Ishikawa (cell line): ENCODE measurements at regions not wholly inside any gene's neighbourhood (a gene's known extent, or its start where the extent isn't known, plus 50 kb on each side); places are given as distances from the start of the nearest gene placed in this dataset.

Experiments
- CEBPB ChIP-seq: IDR thresholded peaks from 2 replicates; pipeline ENCODE4 v1.6.1; 2012
- EGR1 ChIP-seq: IDR thresholded peaks from 2 replicates; pipeline ENCODE4 v1.6.1; 2012
- EP300 ChIP-seq: IDR thresholded peaks from 2 replicates; pipeline ENCODE4 v1.6.1; 2012; ENCODE audit warnings: borderline replicate concordance
- TAF1 ChIP-seq: IDR thresholded peaks from 2 replicates; pipeline ENCODE4 v1.6.1; 2012; ENCODE audit warnings: low read depth, mild to moderate bottlenecking
- YY1 ChIP-seq: IDR thresholded peaks from 2 replicates; pipeline ENCODE4 v1.6.1; 2012; ENCODE audit warnings: low read depth
- TF ChIP-seq, protein P1 (sequence below): IDR thresholded peaks from 2 replicates; pipeline ENCODE4 v1.6.1; 2012; ENCODE audit warnings: low read depth, mild to moderate bottlenecking

DNA sequence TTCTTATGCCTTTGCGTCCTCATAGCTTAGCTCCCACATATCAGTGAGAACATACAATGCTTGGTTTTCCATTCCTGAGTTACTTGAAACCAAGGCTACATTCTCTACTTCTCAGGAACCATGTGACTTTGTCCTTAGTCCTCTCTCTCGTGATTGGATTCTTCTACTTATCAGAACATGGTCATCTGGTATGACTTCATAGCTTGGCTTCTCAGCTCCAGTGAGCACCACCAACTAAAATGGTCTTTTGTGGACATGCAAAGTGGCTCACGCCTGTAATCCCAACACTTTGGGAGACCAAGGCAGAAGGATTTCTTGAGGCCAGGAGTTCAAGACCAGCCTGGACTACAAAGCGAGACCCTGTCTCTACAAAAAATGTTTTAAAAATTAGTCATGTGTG lies 81.2 kb upstream of the NIPBL start:
- TF ChIP-seq EGR1 (no peak), CEBPB (no peak), TAF1 (no peak), YY1 (no peak), EP300 (no peak)
- TF ChIP-seq, protein P1, sequence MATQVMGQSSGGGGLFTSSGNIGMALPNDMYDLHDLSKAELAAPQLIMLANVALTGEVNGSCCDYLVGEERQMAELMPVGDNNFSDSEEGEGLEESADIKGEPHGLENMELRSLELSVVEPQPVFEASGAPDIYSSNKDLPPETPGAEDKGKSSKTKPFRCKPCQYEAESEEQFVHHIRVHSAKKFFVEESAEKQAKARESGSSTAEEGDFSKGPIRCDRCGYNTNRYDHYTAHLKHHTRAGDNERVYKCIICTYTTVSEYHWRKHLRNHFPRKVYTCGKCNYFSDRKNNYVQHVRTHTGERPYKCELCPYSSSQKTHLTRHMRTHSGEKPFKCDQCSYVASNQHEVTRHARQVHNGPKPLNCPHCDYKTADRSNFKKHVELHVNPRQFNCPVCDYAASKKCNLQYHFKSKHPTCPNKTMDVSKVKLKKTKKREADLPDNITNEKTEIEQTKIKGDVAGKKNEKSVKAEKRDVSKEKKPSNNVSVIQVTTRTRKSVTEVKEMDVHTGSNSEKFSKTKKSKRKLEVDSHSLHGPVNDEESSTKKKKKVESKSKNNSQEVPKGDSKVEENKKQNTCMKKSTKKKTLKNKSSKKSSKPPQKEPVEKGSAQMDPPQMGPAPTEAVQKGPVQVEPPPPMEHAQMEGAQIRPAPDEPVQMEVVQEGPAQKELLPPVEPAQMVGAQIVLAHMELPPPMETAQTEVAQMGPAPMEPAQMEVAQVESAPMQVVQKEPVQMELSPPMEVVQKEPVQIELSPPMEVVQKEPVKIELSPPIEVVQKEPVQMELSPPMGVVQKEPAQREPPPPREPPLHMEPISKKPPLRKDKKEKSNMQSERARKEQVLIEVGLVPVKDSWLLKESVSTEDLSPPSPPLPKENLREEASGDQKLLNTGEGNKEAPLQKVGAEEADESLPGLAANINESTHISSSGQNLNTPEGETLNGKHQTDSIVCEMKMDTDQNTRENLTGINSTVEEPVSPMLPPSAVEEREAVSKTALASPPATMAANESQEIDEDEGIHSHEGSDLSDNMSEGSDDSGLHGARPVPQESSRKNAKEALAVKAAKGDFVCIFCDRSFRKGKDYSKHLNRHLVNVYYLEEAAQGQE, result no peak
